Peyer's patch (tissue), 4 donors: ENCODE measurements at regions not wholly inside any gene's neighbourhood (a gene's known extent, or its start where the extent isn't known, plus 50 kb on each side); places are given as distances from the start of the nearest gene placed in this dataset.

Experiments used
- DNase-seq, 3 donors: peaks; one replicate each; pipeline ENCODE4 v3.0.0-alpha.2; 2017 to 2019
- H3K27ac ChIP-seq, 4 donors: fragments of 200-600 bp; sonication (generic); one replicate each; pipeline ENCODE4 v1.5.1; 2016 to 2019
- H3K27me3 ChIP-seq, 2 donors: fragments of 200-600 bp; sonication (generic); one replicate each; pipeline ENCODE4 v1.5.1; 2019
- H3K36me3 ChIP-seq, 3 donors: fragments of 200-600 bp; sonication (generic); one replicate each; pipeline ENCODE4 v1.5.1; 2016 to 2019
- H3K4me1 ChIP-seq, 4 donors: fragments of 200-600 bp; sonication (generic); one replicate each; pipeline ENCODE4 v1.5.1; 2016 to 2019
- H3K4me3 ChIP-seq, 4 donors: fragments of 200-600 bp; sonication (generic); 1 replicate in 3 of 4; 2 replicates in 1 of 4; pipeline ENCODE4 v1.5.1; 2016 to 2019; ENCODE audit warnings: mild to moderate bottlenecking in 1 of 4
- H3K9me3 ChIP-seq, 4 donors: fragments of 200-600 bp; sonication (generic); one replicate each; pipeline ENCODE4 v1.5.1; 2016 to 2019; ENCODE audit warnings: mild to moderate bottlenecking in 1 of 4
- POLR2A ChIP-seq, 2 donors: fragments of 450-650 bp; IDR thresholded peaks; one replicate each; pipeline ENCODE4 v1.5.1; 2017; ENCODE audit warnings: antibody characterized with exemption in 2 of 2, mild to moderate bottlenecking in 2 of 2, moderate library complexity in 2 of 2
- TF ChIP-seq, protein P1 (sequence below), 6 experiments: fragments of 450-650 bp in 4 of 6; fragments of 200-600 bp in 2 of 6; sonication (generic) in 1 of 6; IDR thresholded peaks; one replicate each; pipeline ENCODE4 v1.5.1; 2017 to 2019; ENCODE audit warnings: antibody characterized with exemption in 6 of 6, mild to moderate bottlenecking in 3 of 6, moderate library complexity in 1 of 6

DNA sequence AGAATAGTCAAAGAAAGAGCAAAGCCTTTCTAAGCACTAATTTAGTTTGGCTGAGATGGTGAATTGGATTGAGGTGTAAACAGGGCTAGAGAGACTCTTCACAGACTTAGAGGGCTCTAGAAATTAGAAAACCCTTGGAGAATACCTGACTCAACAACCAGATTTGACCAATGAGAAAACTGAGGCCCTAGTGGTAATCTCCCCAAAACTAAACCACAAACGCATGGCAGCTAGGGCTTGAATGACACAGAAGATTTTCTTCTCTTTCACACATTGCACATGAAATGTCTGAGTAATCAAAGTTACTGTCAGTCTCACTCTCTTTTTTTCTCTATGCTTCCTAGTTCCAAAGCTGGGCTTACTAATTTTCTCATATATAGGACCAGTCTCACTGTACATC, 314.5 kb upstream of the KCNJ16 start:
- no peak for DNase-seq
- H3K4me1 ChIP-seq: no peaks in the 10 kb centered on the region
- TF ChIP-seq POLR2A (IDR thresholded peaks at IDR 0.05): no peak
- TF ChIP-seq, protein P1, sequence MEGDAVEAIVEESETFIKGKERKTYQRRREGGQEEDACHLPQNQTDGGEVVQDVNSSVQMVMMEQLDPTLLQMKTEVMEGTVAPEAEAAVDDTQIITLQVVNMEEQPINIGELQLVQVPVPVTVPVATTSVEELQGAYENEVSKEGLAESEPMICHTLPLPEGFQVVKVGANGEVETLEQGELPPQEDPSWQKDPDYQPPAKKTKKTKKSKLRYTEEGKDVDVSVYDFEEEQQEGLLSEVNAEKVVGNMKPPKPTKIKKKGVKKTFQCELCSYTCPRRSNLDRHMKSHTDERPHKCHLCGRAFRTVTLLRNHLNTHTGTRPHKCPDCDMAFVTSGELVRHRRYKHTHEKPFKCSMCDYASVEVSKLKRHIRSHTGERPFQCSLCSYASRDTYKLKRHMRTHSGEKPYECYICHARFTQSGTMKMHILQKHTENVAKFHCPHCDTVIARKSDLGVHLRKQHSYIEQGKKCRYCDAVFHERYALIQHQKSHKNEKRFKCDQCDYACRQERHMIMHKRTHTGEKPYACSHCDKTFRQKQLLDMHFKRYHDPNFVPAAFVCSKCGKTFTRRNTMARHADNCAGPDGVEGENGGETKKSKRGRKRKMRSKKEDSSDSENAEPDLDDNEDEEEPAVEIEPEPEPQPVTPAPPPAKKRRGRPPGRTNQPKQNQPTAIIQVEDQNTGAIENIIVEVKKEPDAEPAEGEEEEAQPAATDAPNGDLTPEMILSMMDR (IDR thresholded peaks at IDR 0.05): no peak
- no peaks in the 10 kb centered on the region for H3K27me3 ChIP-seq
- no peak overlapping the region for H3K4me3 ChIP-seq
- H3K9me3 ChIP-seq: no peaks in the 10 kb centered on the region
- no peak overlapping the region for H3K27ac ChIP-seq
- H3K36me3 ChIP-seq: no peaks in the 10 kb centered on the region

DNA sequence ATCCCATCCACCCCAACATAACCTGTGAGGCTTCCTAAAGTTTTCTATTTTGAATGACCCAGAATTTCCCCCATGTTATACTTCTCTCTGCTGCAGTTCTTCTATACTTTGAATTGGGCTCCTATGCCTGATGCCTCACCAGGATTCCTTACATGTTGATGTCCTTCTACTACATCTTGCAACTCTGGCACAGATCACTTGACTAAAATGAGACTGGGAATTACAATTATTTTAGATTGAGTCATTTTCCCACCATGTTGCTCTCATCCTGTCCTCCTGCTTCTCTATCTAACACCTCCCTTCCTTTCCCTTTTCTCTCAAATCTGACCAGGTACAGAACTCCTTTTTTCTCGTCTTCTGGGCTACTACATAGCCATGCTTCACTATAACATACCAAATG, 314.0 kb upstream of the KCNJ16 start:
- Histone ChIP-seq H3K9me3 (no peaks in the 10 kb centered on the region), H3K4me3 (no peak overlapping the region), H3K36me3 (no peaks in the 10 kb centered on the region), H3K27me3 (no peaks in the 10 kb centered on the region), H3K27ac (no peak overlapping the region), H3K4me1 (no peaks in the 10 kb centered on the region)
- TF ChIP-seq, protein P1 (IDR thresholded peaks at IDR 0.05): no peak
- no peak for TF ChIP-seq POLR2A (IDR thresholded peaks at IDR 0.05)
- no peak for DNase-seq

DNA sequence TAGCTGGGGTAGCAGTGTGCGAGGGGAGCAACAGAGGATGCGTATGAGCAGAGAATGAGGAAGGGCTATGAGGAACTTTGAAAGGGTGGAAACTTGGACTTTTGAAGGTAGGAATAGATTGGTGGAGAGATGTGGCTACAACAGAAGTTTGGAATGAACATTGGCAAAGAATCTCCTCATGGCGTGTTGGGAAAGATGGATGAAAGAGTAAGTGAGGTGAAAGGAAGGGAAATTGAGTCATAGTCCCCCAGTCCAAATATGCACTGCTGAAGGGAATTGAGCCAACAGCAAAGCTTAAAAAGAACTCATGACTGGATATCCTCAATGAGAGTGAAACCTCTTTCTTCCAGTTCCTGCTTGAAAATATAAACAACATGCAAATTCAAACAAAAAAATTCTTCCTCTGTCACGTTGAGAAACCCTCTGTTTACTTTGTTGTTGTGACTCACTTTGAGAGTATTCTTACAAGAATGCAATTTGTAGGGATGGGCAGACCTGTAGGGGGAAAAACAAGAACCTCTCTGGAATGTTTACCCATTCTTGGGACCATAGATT, 313.2 kb upstream of the KCNJ16 start:
- no peak overlapping the region for H3K4me3 ChIP-seq
- DNase-seq: no peak
- H3K27me3 ChIP-seq: no peaks in the 10 kb centered on the region
- no peaks in the 10 kb centered on the region for H3K9me3 ChIP-seq
- no peaks in the 10 kb centered on the region for H3K4me1 ChIP-seq
- no peak overlapping the region for H3K27ac ChIP-seq
- H3K36me3 ChIP-seq: no peaks in the 10 kb centered on the region
- no peak for TF ChIP-seq POLR2A (IDR thresholded peaks at IDR 0.05)
- TF ChIP-seq, protein P1 (IDR thresholded peaks at IDR 0.05): no peak

DNA sequence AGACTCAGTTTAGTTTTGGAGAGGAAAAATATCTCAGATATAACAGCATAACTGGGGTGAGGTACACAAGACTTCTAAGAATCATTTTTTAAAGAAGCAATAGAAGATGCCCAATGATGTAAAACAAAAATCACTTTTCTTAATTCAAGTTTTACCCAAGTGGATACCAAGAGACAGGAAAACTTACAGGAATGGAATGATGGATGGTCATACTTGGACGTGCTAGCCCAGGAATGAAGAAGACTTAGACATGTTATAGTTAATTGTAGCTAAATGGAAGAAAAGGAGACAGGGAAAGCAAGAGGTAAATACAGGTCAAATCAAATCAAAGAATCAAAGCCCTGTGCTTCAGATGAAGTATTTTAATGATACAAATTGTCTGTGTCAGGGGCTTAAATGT, 312.7 kb upstream of the KCNJ16 start:
- no peaks in the 10 kb centered on the region for H3K36me3 ChIP-seq
- H3K27ac ChIP-seq: no peak overlapping the region
- H3K9me3 ChIP-seq: no peaks in the 10 kb centered on the region
- no peaks in the 10 kb centered on the region for H3K4me1 ChIP-seq
- no peaks in the 10 kb centered on the region for H3K27me3 ChIP-seq
- TF ChIP-seq, protein P1 (IDR thresholded peaks at IDR 0.05): no peak
- TF ChIP-seq POLR2A (IDR thresholded peaks at IDR 0.05): no peak
- H3K4me3 ChIP-seq: no peak overlapping the region
- no peak for DNase-seq

DNA sequence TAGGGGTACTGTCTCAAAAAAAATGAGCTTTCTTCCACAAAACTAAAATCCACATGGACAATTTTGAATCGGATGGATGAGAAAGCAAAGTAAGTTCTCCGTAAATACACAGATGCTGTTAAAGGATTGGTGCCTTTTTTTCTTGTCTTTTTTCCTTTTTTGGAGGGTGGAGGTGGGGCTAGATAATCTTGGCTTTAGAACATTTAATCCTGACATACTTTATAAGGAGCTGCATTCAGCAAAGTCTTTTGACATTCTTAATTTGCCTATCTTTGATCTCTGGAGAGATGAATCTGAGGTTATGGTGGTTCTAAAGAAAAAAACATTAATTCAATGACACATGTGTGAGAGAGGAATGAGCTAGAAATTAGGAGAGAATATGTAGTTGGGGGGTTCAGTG, 312.3 kb upstream of the KCNJ16 start:
- TF ChIP-seq POLR2A (IDR thresholded peaks at IDR 0.05): no peak
- TF ChIP-seq, protein P1 (IDR thresholded peaks at IDR 0.05): no peak
- H3K4me1 ChIP-seq: no peaks in the 10 kb centered on the region
- H3K4me3 ChIP-seq: no peak overlapping the region
- H3K27ac ChIP-seq: no peak overlapping the region
- H3K9me3 ChIP-seq: no peaks in the 10 kb centered on the region
- H3K27me3 ChIP-seq: no peaks in the 10 kb centered on the region
- no peaks in the 10 kb centered on the region for H3K36me3 ChIP-seq
- no peak for DNase-seq

DNA sequence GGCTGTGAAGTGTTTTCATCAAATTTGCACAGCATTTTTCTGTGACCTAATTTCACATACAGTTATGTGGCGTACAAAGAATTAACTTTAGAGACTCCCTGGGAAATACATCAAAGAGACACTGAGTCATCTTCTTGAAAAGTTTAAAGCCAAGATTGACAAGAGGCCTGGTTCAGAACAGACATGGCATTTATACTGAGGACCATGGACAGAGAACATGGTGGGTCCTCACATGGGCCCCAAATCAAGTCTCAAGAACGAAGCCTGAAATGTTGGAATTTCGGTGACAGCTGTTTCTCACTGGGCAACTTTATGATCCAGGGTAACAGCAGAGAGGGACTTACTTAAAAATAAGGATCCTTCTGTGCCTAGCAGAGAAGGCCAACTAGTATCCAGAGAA, 311.5 kb upstream of the KCNJ16 start:
- Histone ChIP-seq H3K4me1 (no peaks in the 10 kb centered on the region), H3K4me3 (no peak overlapping the region), H3K27ac (no peak overlapping the region), H3K27me3 (no peaks in the 10 kb centered on the region), H3K9me3 (no peaks in the 10 kb centered on the region), H3K36me3 (no peaks in the 10 kb centered on the region)
- no peak for DNase-seq
- TF ChIP-seq, protein P1 (IDR thresholded peaks at IDR 0.05): no peak
